Chondrocyte (in vitro differentiated cells): ENCODE measurements at regions not wholly inside any gene's neighbourhood (a gene's known extent, or its start where the extent isn't known, plus 50 kb on each side); places are given as distances from the start of the nearest gene placed in this dataset.

Experiments used
- DNase-seq: peaks from one replicate; pipeline ENCODE4 v3.0.0; 2021; ENCODE audit warnings: mixed read lengths, low spot score
- H3K27ac Mint-ChIP-seq: one replicate; pipeline ENCODE4 v1.8.0; 2021; ENCODE audit warnings: mild to moderate bottlenecking, moderate library complexity, mixed read lengths; ENCODE audit not compliant: unreplicated experiment
- H3K27me3 Mint-ChIP-seq: 2 replicates; pipeline ENCODE4 v1.8.0; 2021; ENCODE audit warnings: low read depth, mixed read lengths
- H3K36me3 Mint-ChIP-seq: 2 replicates; pipeline ENCODE4 v1.8.0; 2021; ENCODE audit warnings: low read depth, mixed read lengths
- H3K4me1 Mint-ChIP-seq: 2 replicates; pipeline ENCODE4 v1.8.0; 2021; ENCODE audit warnings: low read depth, mild to moderate bottlenecking, mixed read lengths
- H3K4me3 Mint-ChIP-seq: one replicate; pipeline ENCODE4 v1.8.0; 2021; ENCODE audit warnings: mild to moderate bottlenecking, moderate library complexity, mixed read lengths; ENCODE audit not compliant: unreplicated experiment
- H3K9me3 Mint-ChIP-seq: 2 replicates; pipeline ENCODE4 v1.8.0; 2021; ENCODE audit warnings: low read depth, mixed read lengths
- TF ChIP-seq, protein P1 (sequence below): fragments of 200-600 bp; sonication (generic); IDR thresholded peaks from 2 replicates; pipeline ENCODE4 v1.5.0; 2021; ENCODE audit warnings: antibody characterized with exemption, mild to moderate bottlenecking, moderate library complexity

DNA sequence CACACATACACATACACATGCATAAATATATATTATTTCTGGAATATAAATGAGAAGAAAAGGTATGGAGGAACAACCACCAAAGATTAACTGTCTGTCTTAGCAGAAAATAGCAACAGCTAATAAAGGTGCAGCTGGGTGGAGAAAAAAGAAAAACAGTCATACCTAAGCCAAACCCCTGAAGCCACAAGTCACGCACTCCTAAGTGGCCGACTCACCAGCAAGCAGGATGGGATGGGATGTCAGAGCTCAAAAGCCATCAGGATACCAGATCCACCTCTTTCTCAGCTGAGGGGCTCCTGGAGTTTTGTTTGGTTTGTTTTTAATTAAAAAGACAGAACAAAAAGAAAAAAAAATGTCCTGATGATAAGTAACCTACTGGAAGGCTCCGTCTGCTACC lies 64.7 kb upstream of the HIVEP3 start:
- Mint-ChIP-seq H3K27me3 (no peaks in the 10 kb centered on the region), H3K4me1 (no peaks in the 10 kb centered on the region)

DNA sequence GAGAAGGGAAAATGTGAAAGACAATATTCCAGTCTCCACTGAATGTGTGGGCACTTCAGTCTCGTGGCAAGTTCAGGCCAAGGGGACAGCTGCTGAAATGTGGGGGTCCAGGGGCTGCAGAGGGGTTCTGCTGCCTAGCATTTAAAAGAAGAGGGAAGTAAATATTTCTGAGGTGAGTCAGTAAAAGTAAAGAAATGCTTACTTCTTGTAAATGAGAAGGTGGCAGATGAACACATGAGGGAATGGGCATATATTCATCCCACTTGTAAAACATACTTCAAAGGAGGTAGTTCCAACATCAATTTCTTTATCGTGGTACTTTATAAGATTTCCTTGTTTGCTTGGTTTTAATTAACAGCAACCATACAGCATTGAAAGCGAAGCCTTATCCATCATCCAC lies 63.1 kb upstream of the HIVEP3 start:
- Mint-ChIP-seq H3K4me3 (no peak overlapping the region), H3K4me1 (no peaks in the 10 kb centered on the region), H3K36me3 (peaks cover 2% of the 10 kb centered on the region), H3K9me3 (no peaks in the 10 kb centered on the region), H3K27me3 (no peaks in the 10 kb centered on the region), H3K27ac (no peak overlapping the region)
- TF ChIP-seq, protein P1, sequence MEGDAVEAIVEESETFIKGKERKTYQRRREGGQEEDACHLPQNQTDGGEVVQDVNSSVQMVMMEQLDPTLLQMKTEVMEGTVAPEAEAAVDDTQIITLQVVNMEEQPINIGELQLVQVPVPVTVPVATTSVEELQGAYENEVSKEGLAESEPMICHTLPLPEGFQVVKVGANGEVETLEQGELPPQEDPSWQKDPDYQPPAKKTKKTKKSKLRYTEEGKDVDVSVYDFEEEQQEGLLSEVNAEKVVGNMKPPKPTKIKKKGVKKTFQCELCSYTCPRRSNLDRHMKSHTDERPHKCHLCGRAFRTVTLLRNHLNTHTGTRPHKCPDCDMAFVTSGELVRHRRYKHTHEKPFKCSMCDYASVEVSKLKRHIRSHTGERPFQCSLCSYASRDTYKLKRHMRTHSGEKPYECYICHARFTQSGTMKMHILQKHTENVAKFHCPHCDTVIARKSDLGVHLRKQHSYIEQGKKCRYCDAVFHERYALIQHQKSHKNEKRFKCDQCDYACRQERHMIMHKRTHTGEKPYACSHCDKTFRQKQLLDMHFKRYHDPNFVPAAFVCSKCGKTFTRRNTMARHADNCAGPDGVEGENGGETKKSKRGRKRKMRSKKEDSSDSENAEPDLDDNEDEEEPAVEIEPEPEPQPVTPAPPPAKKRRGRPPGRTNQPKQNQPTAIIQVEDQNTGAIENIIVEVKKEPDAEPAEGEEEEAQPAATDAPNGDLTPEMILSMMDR, result no peak
- no peak for DNase-seq

More for the DNA sequence above, 64.7 kb upstream of the HIVEP3 start:
- Mint-ChIP-seq H3K4me3 (no peak overlapping the region), H3K9me3 (no peaks in the 10 kb centered on the region), H3K36me3 (peaks cover 2% of the 10 kb centered on the region), H3K27ac (no peak overlapping the region)
- no peak for DNase-seq
- TF ChIP-seq, protein P1, result no peak

DNA sequence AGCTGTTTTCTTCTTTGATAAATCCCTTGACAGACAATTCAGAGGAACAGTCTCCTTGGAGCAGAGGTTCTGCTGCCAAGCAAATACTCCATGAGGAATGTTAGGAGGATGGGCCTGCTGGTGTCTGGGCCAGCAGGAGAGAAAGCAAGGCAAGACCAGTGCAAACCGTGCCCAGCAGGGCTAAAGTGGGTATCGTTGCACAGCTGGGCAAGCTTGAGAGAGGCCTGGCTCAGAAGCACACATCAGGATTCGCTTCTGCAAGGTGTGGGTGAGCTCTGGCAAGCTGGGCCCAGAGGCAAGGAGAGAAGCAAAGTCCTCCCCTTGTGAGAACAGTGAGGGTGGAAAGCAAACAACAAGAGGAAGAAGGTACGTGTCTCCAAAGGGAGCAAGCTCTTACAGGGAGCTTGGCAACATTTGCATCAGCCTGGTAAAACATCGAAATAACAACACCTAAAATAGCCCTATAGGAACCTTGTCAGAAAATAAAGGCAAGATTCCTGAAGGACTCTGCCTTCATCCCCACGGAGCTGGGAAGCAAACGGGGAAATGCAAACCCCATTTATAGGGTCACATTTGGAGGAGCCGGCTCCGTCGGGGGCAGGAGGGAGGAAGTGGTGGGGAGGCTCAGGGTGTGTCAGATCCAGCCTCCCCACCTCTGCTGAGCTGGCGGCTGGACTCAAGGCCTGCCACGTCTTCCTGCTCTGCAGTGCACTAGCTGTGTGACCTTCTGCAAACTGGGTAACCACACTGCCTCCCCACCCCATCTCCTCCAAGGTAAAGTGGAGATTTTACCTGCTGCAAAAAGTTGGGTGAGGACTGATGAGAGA lies 62.3 kb upstream of the HIVEP3 start:
- H3K9me3 Mint-ChIP-seq, result no peaks in the 10 kb centered on the region
- H3K27ac Mint-ChIP-seq, result no peak overlapping the region
- DNase-seq, result no peak
- H3K4me1 Mint-ChIP-seq, result no peaks in the 10 kb centered on the region
- peaks cover 2% of the 10 kb centered on the region for H3K36me3 Mint-ChIP-seq
- TF ChIP-seq, protein P1, result no peak
- no peak overlapping the region for H3K4me3 Mint-ChIP-seq
- no peaks in the 10 kb centered on the region for H3K27me3 Mint-ChIP-seq

DNA sequence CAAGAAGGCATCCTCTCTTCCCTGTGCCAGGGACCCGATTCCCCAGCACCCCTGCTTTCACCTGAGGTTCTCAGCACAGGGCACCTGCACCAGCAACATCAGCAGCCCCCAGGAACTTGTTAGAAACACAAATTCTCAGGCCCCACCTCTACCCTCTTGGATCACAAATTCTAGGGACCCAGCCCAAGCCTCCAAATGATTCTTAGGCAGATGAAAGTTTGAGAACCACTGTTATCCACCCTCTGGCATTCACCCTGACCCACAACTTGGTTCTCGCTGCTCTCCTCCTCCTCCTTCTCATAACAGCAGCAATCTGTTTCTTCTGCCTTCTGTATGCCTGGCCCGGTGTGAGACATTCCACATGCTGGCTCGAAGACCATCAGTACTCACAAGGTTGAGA lies 60.3 kb upstream of the HIVEP3 start:
- Mint-ChIP-seq H3K4me1 (no peaks in the 10 kb centered on the region), H3K9me3 (no peaks in the 10 kb centered on the region), H3K36me3 (no peaks in the 10 kb centered on the region), H3K4me3 (no peak overlapping the region), H3K27ac (no peak overlapping the region), H3K27me3 (peaks cover under 1% of the 10 kb centered on the region)
- no peak for DNase-seq
- TF ChIP-seq, protein P1, result no peak

GRCh38 chr1:41977326-41977725 lies 58.6 kb upstream of the HIVEP3 start:
- Mint-ChIP-seq H3K4me1 (no peaks in the 10 kb centered on the region), H3K9me3 (no peaks in the 10 kb centered on the region), H3K4me3 (no peak overlapping the region), H3K27ac (no peak overlapping the region), H3K27me3 (peaks cover 3% of the 10 kb centered on the region), H3K36me3 (no peaks in the 10 kb centered on the region)
- no peak for DNase-seq
- TF ChIP-seq, protein P1, result no peak
